ENCODE measurements at regions not wholly inside any gene's neighbourhood (a gene's known extent, or its start where the extent isn't known, plus 50 kb on each side); places are given as distances from the start of the nearest gene placed in this dataset.

- DNase-seq: no peak
Measured at GRCh38 chr1:94637121-94637520, 95.6 kb upstream of the F3 start.

GRCh38 chr1:94636624-94637023 lies 95.1 kb upstream of the F3 start:
- no peak for DNase-seq

GRCh38 chr1:94636100-94636499 lies 94.5 kb upstream of the F3 start:
- no peak for DNase-seq

- DNase-seq: no peak
Measured at GRCh38 chr1:94634977-94635416, 93.4 kb upstream of the F3 start.

- DNase-seq: no peak
Measured at GRCh38 chr1:94633051-94633450, 91.5 kb upstream of the F3 start.

GRCh38 chr1:94629259-94630181 lies 88.0 kb upstream of the F3 start:
- no peak for DNase-seq

GRCh38 chr1:94628499-94628843 lies 86.9 kb upstream of the F3 start:
- no peak for DNase-seq

- no peak for DNase-seq
Measured at GRCh38 chr1:94627771-94628498, 86.4 kb upstream of the F3 start.

GRCh38 chr1:94624203-94624602 lies 82.6 kb upstream of the F3 start:
- no peak for DNase-seq

- DNase-seq: no peak
Measured at GRCh38 chr1:94623560-94624148, 82.1 kb upstream of the F3 start.

GRCh38 chr1:94622757-94623156 lies 81.2 kb upstream of the F3 start:
- no peak for DNase-seq

GRCh38 chr1:94621802-94622201 lies 80.2 kb upstream of the F3 start:
- no peak for DNase-seq

GRCh38 chr1:94621395-94621794 lies 79.8 kb upstream of the F3 start:
- DNase-seq: no peak

- no peak for DNase-seq
Measured at GRCh38 chr1:94620345-94621031, 78.9 kb upstream of the F3 start.

- no peak for DNase-seq
Measured at GRCh38 chr1:94619731-94620130, 78.2 kb upstream of the F3 start.

GRCh38 chr1:94617957-94618739 lies 76.6 kb upstream of the F3 start:
- DNase-seq: no peak

- no peak for DNase-seq
Measured at GRCh38 chr1:94617134-94617805, 75.7 kb upstream of the F3 start.

- no peak for DNase-seq
Measured at GRCh38 chr1:94616506-94616905, 74.9 kb upstream of the F3 start.

- DNase-seq: peak; percentile 4
Measured at GRCh38 chr1:94614996-94615395, 73.4 kb upstream of the F3 start.

GRCh38 chr1:94614168-94614815 lies 72.7 kb upstream of the F3 start:
- no peak for DNase-seq

- no peak for DNase-seq
Measured at GRCh38 chr1:94612525-94613204, 71.1 kb upstream of the F3 start.
